AG04449 (cell line): ENCODE measurements at regions not wholly inside any gene's neighbourhood (a gene's known extent, or its start where the extent isn't known, plus 50 kb on each side); places are given as distances from the start of the nearest gene placed in this dataset.

Experiments
- CTCF ChIA-PET: fragments of 350-600 bp; formaldehyde crosslinking; extraction: SDS; loops from one replicate; lab custom pipeline; 2021; ENCODE audit warnings: antibody characterized with exemption; lab: Yijun Ruan, JAX
- POLR2A ChIA-PET: fragments of 400-600, 350-600 bp; formaldehyde crosslinking; extraction: SDS; loops from one replicate; lab custom pipeline; 2020; ENCODE audit warnings: antibody characterized with exemption, inconsistent platforms; lab: Yijun Ruan, JAX
- DNase-seq: peaks from one replicate; pipeline ENCODE4 v3.0.0-alpha.2; 2010; ENCODE audit warnings: low read depth, low spot score
- H3K4me3 ChIP-seq: 2 replicates; pipeline ENCODE4 v1.5.1; 2011; ENCODE audit warnings: low read depth, mild to moderate bottlenecking, control low read depth, low read length
- TF ChIP-seq, protein P1 (sequence below): IDR thresholded peaks from one replicate; pipeline ENCODE4 v1.5.1; 2011; ENCODE audit warnings: mild to moderate bottlenecking, moderate library complexity, low read length, control low read depth, inconsistent platforms; ENCODE audit not compliant: insufficient read depth; ENCODE audit errors: missing control alignments

DNA sequence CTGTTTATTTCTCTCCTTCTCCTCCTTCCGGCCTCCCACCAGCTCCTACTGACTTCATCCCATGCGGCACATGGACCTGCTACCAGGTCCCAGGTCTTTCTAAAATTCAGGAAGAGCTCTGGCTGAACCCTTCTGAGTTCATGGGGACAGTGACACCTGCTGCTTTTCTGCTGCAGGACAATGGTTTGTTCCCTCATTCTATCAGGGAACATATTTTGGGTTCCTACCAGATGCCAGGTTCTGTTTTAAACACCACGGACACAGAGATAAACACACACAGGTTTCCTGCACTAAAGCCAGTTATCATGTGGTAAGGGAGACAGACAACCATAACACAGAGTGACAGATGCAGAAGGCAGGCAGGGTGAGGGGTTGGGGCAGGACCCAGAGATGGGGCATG is 114.0 kb upstream of the RAB4A start:
- ChIA-PET CTCF (no interaction called here), POLR2A (no interaction called here)
- DNase-seq: no peak
- TF ChIP-seq, protein P1, sequence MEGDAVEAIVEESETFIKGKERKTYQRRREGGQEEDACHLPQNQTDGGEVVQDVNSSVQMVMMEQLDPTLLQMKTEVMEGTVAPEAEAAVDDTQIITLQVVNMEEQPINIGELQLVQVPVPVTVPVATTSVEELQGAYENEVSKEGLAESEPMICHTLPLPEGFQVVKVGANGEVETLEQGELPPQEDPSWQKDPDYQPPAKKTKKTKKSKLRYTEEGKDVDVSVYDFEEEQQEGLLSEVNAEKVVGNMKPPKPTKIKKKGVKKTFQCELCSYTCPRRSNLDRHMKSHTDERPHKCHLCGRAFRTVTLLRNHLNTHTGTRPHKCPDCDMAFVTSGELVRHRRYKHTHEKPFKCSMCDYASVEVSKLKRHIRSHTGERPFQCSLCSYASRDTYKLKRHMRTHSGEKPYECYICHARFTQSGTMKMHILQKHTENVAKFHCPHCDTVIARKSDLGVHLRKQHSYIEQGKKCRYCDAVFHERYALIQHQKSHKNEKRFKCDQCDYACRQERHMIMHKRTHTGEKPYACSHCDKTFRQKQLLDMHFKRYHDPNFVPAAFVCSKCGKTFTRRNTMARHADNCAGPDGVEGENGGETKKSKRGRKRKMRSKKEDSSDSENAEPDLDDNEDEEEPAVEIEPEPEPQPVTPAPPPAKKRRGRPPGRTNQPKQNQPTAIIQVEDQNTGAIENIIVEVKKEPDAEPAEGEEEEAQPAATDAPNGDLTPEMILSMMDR: no peak
- no peak overlapping the region for H3K4me3 ChIP-seq

DNA sequence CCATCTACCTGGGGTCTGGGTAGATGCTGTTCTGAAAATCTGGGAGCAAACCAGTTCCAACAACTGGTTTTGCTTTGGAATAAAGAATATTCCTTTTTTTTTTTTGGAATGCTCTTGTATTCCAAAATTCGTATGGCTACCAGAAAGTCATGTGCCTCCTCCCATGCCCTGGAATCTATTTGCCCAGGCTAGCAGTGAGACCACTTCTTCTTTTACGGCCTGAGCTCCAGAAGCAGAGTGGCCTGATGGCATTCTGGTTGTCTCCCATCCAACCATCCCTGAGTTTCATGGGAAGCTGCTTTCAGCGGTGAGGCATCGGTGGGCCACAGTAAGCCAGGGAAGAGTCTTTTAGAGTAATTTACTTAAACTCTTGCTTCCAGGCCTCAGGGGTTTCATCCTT is 113.4 kb upstream of the RAB4A start:
- POLR2A ChIA-PET: no interaction called here
- TF ChIP-seq, protein P1: no peak
- CTCF ChIA-PET: interaction anchor here (1.6 kb wide), 1 partner anchor 52 kb away, joined by 3 read pairs; no protein-coding TSS in a partner anchor

DNA sequence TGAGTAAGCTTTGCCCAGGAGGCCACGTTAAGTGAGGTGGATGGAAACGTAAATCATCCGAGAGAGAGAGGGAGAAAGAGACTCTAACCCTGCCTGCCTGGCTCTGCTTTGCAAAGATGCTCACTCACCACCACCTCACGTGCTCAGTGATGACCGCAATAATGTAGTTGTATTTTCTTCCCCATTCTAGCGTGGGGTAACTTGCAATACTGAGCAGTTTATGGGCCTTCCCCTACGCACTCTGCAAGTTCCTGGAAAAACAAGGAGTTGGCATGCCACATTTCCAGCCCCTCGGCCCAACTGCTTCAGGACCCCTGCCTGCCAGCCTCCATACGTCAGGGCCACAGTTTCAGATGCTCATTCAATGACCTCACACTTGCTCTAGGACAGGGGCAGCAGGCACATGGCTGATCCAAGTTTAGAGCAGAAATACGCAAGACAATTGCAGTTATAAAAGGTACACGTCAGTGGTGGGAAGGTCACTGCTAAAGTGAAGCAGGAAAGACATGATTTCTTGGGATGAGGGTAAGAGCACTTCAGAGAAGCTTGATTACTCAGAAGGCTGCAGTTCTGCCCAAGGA is 112.5 kb upstream of the RAB4A start:
- H3K4me3 ChIP-seq: no peak overlapping the region
- TF ChIP-seq, protein P1: no peak
- CTCF ChIA-PET: interaction anchor here (1.6 kb wide), 1 partner anchor 51 kb away, joined by 3 read pairs; no protein-coding TSS in a partner anchor
- POLR2A ChIA-PET: no interaction called here
- no peak for DNase-seq

More for the DNA sequence above, 113.4 kb upstream of the RAB4A start:
- no peak overlapping the region for H3K4me3 ChIP-seq
- no peak for DNase-seq

DNA sequence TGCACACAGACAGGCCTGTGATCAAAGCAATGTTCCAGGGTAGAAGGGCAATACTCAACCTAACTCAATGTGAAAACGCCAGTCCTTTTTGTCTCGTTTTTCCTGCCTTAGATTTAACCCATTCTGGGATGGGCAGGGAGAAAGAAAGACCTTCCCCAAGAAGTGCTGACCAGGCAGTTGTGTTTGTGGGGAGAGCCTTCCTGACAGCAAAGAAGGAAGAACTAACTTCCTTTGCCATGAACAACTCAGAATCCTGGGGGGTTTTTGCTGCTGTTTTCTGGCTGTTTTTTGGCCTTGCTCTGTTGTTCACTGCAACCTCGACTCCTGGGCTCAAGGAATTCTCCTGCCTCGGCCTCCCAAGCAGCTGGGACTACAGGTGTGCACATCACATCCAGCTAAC is 112.0 kb upstream of the RAB4A start:
- ChIA-PET POLR2A (no interaction called here), CTCF (interaction anchor here (1.6 kb wide), 1 partner anchor 50 kb away, joined by 3 read pairs; no protein-coding TSS in a partner anchor)
- H3K4me3 ChIP-seq: no peak overlapping the region
- no peak for DNase-seq
- TF ChIP-seq, protein P1: no peak

DNA sequence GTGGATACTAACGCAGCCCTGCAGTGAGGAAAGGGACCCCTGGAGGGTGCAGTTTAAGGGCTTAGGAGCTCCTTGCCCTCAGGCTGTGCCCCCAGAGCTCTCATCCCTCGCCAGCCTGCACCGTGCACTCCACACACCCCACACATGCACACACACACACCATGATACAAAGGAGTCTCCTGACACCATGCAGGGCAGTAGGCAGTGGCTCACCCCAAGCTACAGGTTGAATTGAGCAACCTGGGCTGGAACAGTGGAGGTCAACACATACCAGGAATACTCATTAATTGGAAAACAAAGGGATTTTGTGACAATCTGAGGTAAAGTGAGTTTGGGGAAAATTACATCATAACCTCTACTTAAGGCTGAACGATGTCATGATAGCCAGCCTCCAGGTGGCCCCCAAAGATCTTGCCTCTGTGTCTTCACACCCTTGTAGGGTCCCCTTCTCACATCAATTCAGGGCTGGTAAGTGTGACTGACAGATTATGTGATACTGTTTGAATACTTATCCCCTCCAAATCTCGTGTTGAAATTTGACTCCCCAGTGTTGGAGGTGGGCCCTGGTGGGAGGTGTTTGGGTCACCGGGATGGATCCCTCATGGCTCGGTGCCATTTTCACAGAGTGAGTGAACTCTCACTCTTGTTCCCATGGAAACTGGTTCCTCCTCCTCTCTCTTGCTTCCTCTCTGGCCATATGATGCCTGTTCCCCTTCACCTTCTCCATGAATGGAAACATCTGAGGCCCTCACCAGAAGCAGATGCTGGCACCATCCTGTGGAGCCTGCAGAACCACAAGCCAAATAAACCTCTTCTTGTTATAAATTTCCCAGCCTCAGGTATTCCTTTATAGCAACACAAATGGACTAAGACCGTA is 111.0 kb upstream of the RAB4A start:
- no peak for DNase-seq
- H3K4me3 ChIP-seq: no peak overlapping the region
- CTCF ChIA-PET: no interaction called here
- TF ChIP-seq, protein P1: no peak
- POLR2A ChIA-PET: no interaction called here

DNA sequence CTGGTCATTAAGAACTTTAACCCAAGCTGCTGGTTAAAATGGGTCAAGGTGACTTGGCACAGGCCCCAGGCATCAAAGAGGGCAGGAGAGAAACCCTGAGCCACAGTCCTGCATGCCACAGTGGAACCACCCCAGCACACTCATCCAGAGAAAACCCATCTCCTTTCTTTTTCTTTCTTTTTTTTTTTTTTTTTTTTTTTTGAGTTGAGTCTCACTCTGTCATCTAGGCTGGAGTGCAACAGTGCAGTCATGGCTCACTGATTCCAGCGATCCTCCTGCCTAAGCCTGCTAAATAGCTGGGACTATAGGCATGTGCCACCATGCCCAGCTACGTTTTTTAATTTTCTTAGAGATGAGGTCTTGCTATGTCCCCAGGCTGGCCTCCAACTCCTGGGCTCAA is 109.2 kb upstream of the RAB4A start:
- no peak overlapping the region for H3K4me3 ChIP-seq
- TF ChIP-seq, protein P1: no peak
- POLR2A ChIA-PET: no interaction called here
- no peak for DNase-seq
- CTCF ChIA-PET: interaction anchor here (1.2 kb wide), 1 partner anchor 65 kb away, joined by 6 read pairs; no protein-coding TSS in a partner anchor
